ENCODE measurements at regions not wholly inside any gene's neighbourhood (a gene's known extent, or its start where the extent isn't known, plus 50 kb on each side); places are given as distances from the start of the nearest gene placed in this dataset.

GRCh38 chr5:17799521-17799920 is 165.3 kb downstream of the TAF11L14 start:
- H3K27ac ChIP-seq (ENCODE audit: low read length), result no peak overlapping the region
- no peaks in the 10 kb centered on the region for H3K36me3 ChIP-seq (ENCODE audit: control insufficient read depth in 2 of 2, extremely low read depth in 1 of 2, insufficient read depth in 1 of 2, low read length in 1 of 2)
- H3K36me3 Mint-ChIP-seq, result no peaks in the 10 kb centered on the region
- no peak overlapping the region for H3K27ac Mint-ChIP-seq
- ChIA-PET POLR2A (no interaction called here), CTCF (no interaction called here)
- H3K27me3 Mint-ChIP-seq, result no peaks in the 10 kb centered on the region
- H3K4me3 ChIP-seq (ENCODE audit: control insufficient read depth in 1 of 2, extremely low read depth in 1 of 2, low read length in 1 of 2), result no peak overlapping the region
- H3K4me1 Mint-ChIP-seq, result no peaks in the 10 kb centered on the region
- peaks cover 5 to 13% (median 6%) of the 10 kb centered on the region in 3 donors for H3K9me3 Mint-ChIP-seq
- ATAC-seq (replicated peaks in 1 of 4), result no peak
- no peaks in the 10 kb centered on the region for H3K4me1 ChIP-seq (ENCODE audit: control insufficient read depth in 1 of 2, extremely low read depth in 1 of 2, insufficient read depth in 2 of 2, low read length in 2 of 2)
- no peaks in the 10 kb centered on the region for H3K9me3 ChIP-seq
- H3K27me3 ChIP-seq (replicated peaks in 1 of 2; ENCODE audit: control insufficient read depth in 2 of 2, extremely low read depth in 1 of 2, insufficient read depth in 2 of 2, low read length in 1 of 2), result no peaks in the 10 kb centered on the region
- DNase-seq, result no peak
- no CpG with 5 or more reads among the region's 1 CpG for WGBS (ENCODE audit: insufficient coverage)
- H3K4me3 Mint-ChIP-seq, result no peak overlapping the region

GRCh38 chr5:17801595-17801994 is 167.3 kb downstream of the TAF11L14 start:
- DNase-seq (no peak), ATAC-seq (replicated peaks in 1 of 4) (no peak)
- H3K4me3 Mint-ChIP-seq, result no peak overlapping the region
- no peaks in the 10 kb centered on the region for H3K27me3 Mint-ChIP-seq
- H3K9me3 ChIP-seq, result no peaks in the 10 kb centered on the region
- H3K4me3 ChIP-seq (ENCODE audit: control insufficient read depth in 1 of 2, extremely low read depth in 1 of 2, low read length in 1 of 2), result no peak overlapping the region
- H3K27ac ChIP-seq (ENCODE audit: low read length), result no peak overlapping the region
- no peak overlapping the region for H3K27ac Mint-ChIP-seq
- H3K9me3 Mint-ChIP-seq, result peaks cover 5 to 10% (median 10%) of the 10 kb centered on the region in 3 donors
- no peaks in the 10 kb centered on the region for H3K4me1 ChIP-seq (ENCODE audit: control insufficient read depth in 1 of 2, extremely low read depth in 1 of 2, insufficient read depth in 2 of 2, low read length in 2 of 2)
- ChIA-PET POLR2A (interaction anchor here in 1 of 2 donors (0.6 kb wide), 1 partner anchor 9 kb away, joined by 3 read pairs; no protein-coding TSS in a partner anchor), CTCF (no interaction called here)
- no peaks in the 10 kb centered on the region for H3K36me3 Mint-ChIP-seq
- no peaks in the 10 kb centered on the region for H3K27me3 ChIP-seq (replicated peaks in 1 of 2; ENCODE audit: control insufficient read depth in 2 of 2, extremely low read depth in 1 of 2, insufficient read depth in 2 of 2, low read length in 1 of 2)
- H3K36me3 ChIP-seq (ENCODE audit: control insufficient read depth in 2 of 2, extremely low read depth in 1 of 2, insufficient read depth in 1 of 2, low read length in 1 of 2), result no peaks in the 10 kb centered on the region
- WGBS (ENCODE audit: insufficient coverage), result no CpG with 5 or more reads among the region's 2 CpGs
- H3K4me1 Mint-ChIP-seq, result no peaks in the 10 kb centered on the region

- Histone ChIP-seq H3K4me3 (ENCODE audit: control insufficient read depth in 1 of 2, extremely low read depth in 1 of 2, low read length in 1 of 2) (no peak overlapping the region), H3K27me3 (replicated peaks in 1 of 2; ENCODE audit: control insufficient read depth in 2 of 2, extremely low read depth in 1 of 2, insufficient read depth in 2 of 2, low read length in 1 of 2) (no peaks in the 10 kb centered on the region), H3K27ac (ENCODE audit: low read length) (no peak overlapping the region), H3K9me3 (no peaks in the 10 kb centered on the region), H3K36me3 (ENCODE audit: control insufficient read depth in 2 of 2, extremely low read depth in 1 of 2, insufficient read depth in 1 of 2, low read length in 1 of 2) (no peaks in the 10 kb centered on the region), H3K4me1 (ENCODE audit: control insufficient read depth in 1 of 2, extremely low read depth in 1 of 2, insufficient read depth in 2 of 2, low read length in 2 of 2) (no peaks in the 10 kb centered on the region)
- Mint-ChIP-seq H3K36me3 (no peaks in the 10 kb centered on the region), H3K27ac (no peak overlapping the region), H3K4me1 (no peaks in the 10 kb centered on the region), H3K27me3 (no peaks in the 10 kb centered on the region), H3K9me3 (peaks cover 5 to 13% (median 11%) of the 10 kb centered on the region in 3 donors), H3K4me3 (no peak overlapping the region)
- ChIA-PET CTCF (no interaction called here), POLR2A (interaction anchor here in 1 of 2 donors (0.6 kb wide), 1 partner anchor 9 kb away, joined by 3 read pairs; no protein-coding TSS in a partner anchor)
- ATAC-seq (replicated peaks in 1 of 4) (no peak), DNase-seq (no peak)
- 80% methylated on average over 1 of the region's 3 CpGs for WGBS (ENCODE audit: insufficient coverage)
These were observed 168.0 kb downstream of the TAF11L14 start for GRCh38 chr5:17802256-17802655.

- no peak overlapping the region for H3K4me3 ChIP-seq (ENCODE audit: control insufficient read depth in 1 of 2, extremely low read depth in 1 of 2, low read length in 1 of 2)
- CTCF ChIA-PET, result no interaction called here
- H3K27me3 ChIP-seq (replicated peaks in 1 of 2; ENCODE audit: control insufficient read depth in 2 of 2, extremely low read depth in 1 of 2, insufficient read depth in 2 of 2, low read length in 1 of 2), result no peaks in the 10 kb centered on the region
- H3K27ac ChIP-seq (ENCODE audit: low read length), result no peak overlapping the region
- H3K27me3 Mint-ChIP-seq, result no peaks in the 10 kb centered on the region
- DNase-seq (no peak), ATAC-seq (replicated peaks in 1 of 4) (no peak)
- no peaks in the 10 kb centered on the region for H3K4me1 ChIP-seq (ENCODE audit: control insufficient read depth in 1 of 2, extremely low read depth in 1 of 2, insufficient read depth in 2 of 2, low read length in 2 of 2)
- H3K36me3 Mint-ChIP-seq, result no peaks in the 10 kb centered on the region
- no peaks in the 10 kb centered on the region for H3K36me3 ChIP-seq (ENCODE audit: control insufficient read depth in 2 of 2, extremely low read depth in 1 of 2, insufficient read depth in 1 of 2, low read length in 1 of 2)
- peaks cover 9 to 15% (median 11%) of the 10 kb centered on the region in 3 donors for H3K9me3 Mint-ChIP-seq
- POLR2A ChIA-PET, result no interaction called here
- H3K27ac Mint-ChIP-seq, result no peak overlapping the region
- no peaks in the 10 kb centered on the region for H3K4me1 Mint-ChIP-seq
- H3K9me3 ChIP-seq, result no peaks in the 10 kb centered on the region
- H3K4me3 Mint-ChIP-seq, result no peak overlapping the region
These were observed 169.7 kb downstream of the TAF11L14 start for GRCh38 chr5:17803971-17804370.

- WGBS (ENCODE audit: insufficient coverage), result no CpG with 5 or more reads among the region's 2 CpGs
- H3K36me3 ChIP-seq (ENCODE audit: control insufficient read depth in 2 of 2, extremely low read depth in 1 of 2, insufficient read depth in 1 of 2, low read length in 1 of 2), result no peaks in the 10 kb centered on the region
- no peaks in the 10 kb centered on the region for H3K4me1 ChIP-seq (ENCODE audit: control insufficient read depth in 1 of 2, extremely low read depth in 1 of 2, insufficient read depth in 2 of 2, low read length in 2 of 2)
- ChIA-PET POLR2A (no interaction called here), CTCF (no interaction called here)
- H3K9me3 ChIP-seq, result no peaks in the 10 kb centered on the region
- Mint-ChIP-seq H3K27ac (no peak overlapping the region), H3K27me3 (no peaks in the 10 kb centered on the region), H3K4me3 (no peak overlapping the region), H3K4me1 (no peaks in the 10 kb centered on the region), H3K9me3 (peaks cover 6 to 15% (median 9%) of the 10 kb centered on the region in 3 donors), H3K36me3 (no peaks in the 10 kb centered on the region)
- ATAC-seq (replicated peaks in 1 of 4) (no peak), DNase-seq (no peak)
- H3K27me3 ChIP-seq (replicated peaks in 1 of 2; ENCODE audit: control insufficient read depth in 2 of 2, extremely low read depth in 1 of 2, insufficient read depth in 2 of 2, low read length in 1 of 2), result no peaks in the 10 kb centered on the region
- no peak overlapping the region for H3K4me3 ChIP-seq (ENCODE audit: control insufficient read depth in 1 of 2, extremely low read depth in 1 of 2, low read length in 1 of 2)
- no peak overlapping the region for H3K27ac ChIP-seq (ENCODE audit: low read length)
These were observed 171.1 kb downstream of the TAF11L14 start for GRCh38 chr5:17805227-17805825.

GRCh38 chr5:17806818-17807468 is 172.7 kb downstream of the TAF11L14 start:
- H3K27me3 Mint-ChIP-seq, result no peaks in the 10 kb centered on the region
- no peak for DNase-seq
- H3K4me3 Mint-ChIP-seq, result no peak overlapping the region
- peaks cover 6 to 15% (median 9%) of the 10 kb centered on the region in 3 donors for H3K9me3 Mint-ChIP-seq
- Histone ChIP-seq H3K4me1 (ENCODE audit: control insufficient read depth in 1 of 2, extremely low read depth in 1 of 2, insufficient read depth in 2 of 2, low read length in 2 of 2) (no peaks in the 10 kb centered on the region), H3K9me3 (no peaks in the 10 kb centered on the region), H3K36me3 (ENCODE audit: control insufficient read depth in 2 of 2, extremely low read depth in 1 of 2, insufficient read depth in 1 of 2, low read length in 1 of 2) (no peaks in the 10 kb centered on the region), H3K27me3 (replicated peaks in 1 of 2; ENCODE audit: control insufficient read depth in 2 of 2, extremely low read depth in 1 of 2, insufficient read depth in 2 of 2, low read length in 1 of 2) (no peaks in the 10 kb centered on the region), H3K27ac (ENCODE audit: low read length) (no peak overlapping the region), H3K4me3 (ENCODE audit: control insufficient read depth in 1 of 2, extremely low read depth in 1 of 2, low read length in 1 of 2) (no peak overlapping the region)
- H3K4me1 Mint-ChIP-seq, result no peaks in the 10 kb centered on the region
- CTCF ChIA-PET, result no interaction called here
- ATAC-seq (replicated peaks in 1 of 4), result no peak
- POLR2A ChIA-PET, result no interaction called here
- WGBS (ENCODE audit: insufficient coverage), result 69% methylated on average over 4 of the region's 5 CpGs
- H3K27ac Mint-ChIP-seq, result no peak overlapping the region
- H3K36me3 Mint-ChIP-seq, result no peaks in the 10 kb centered on the region

Data from T-cell (primary cell).